Left hindlimb (tissue), 1 donor: ENCODE measurements at regions not wholly inside any gene's neighbourhood (a gene's known extent, or its start where the extent isn't known, plus 50 kb on each side); places are given as distances from the start of the nearest gene placed in this dataset.
"Not testable (repeated sequence)": the region's sequence is repeated elsewhere in the genome, so short reads cannot be mapped to it uniquely, and the experiment has no call there.

Experiments
- DNase-seq: peaks from one replicate; pipeline ENCODE4 v3.0.0-alpha.2; 2018

- DNase-seq: peak; percentile 22
These were observed 52.2 kb upstream of the GPC1 start for GRCh38 chr2:240383099-240383758.

GRCh38 chr2:240383871-240384700, 51.4 kb upstream of the GPC1 start:
- peak; percentile 27 for DNase-seq

DNA sequence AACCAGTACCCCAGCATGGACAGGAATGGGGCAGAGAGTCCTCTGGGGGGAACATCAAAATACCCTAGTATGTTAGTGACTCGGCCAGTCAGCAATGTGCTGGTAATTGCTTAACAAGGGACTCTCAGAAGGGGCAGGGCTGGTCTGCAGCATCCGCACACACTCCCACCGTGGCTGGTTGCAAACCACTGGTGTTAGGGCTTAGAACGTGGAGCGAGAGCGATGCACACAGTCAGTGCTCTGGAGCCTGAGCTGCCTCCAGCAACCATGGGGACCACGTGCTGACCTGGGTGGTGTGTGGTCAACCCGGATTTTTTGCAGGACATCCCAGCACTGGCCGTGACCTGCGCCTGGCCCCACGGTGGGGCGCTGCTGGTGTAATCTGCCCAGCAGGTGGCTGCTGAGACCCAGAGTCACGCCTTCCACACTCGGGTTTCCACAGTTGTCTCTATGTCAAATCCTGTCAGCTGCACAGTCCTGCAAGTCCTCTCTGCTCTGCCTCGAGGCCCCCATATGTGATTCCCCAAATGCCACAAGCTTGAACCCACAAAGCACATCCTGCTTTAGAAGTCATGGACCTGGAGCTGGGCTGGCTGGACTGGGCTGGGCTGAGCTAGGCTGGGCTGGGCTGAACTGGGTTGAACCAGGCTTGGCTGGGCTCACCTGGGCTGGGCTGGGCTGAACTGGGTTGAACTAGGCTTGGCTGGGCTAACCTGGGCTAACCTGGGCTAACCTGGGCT, 50.6 kb upstream of the GPC1 start:
- peak; percentile 38 for DNase-seq

DNA sequence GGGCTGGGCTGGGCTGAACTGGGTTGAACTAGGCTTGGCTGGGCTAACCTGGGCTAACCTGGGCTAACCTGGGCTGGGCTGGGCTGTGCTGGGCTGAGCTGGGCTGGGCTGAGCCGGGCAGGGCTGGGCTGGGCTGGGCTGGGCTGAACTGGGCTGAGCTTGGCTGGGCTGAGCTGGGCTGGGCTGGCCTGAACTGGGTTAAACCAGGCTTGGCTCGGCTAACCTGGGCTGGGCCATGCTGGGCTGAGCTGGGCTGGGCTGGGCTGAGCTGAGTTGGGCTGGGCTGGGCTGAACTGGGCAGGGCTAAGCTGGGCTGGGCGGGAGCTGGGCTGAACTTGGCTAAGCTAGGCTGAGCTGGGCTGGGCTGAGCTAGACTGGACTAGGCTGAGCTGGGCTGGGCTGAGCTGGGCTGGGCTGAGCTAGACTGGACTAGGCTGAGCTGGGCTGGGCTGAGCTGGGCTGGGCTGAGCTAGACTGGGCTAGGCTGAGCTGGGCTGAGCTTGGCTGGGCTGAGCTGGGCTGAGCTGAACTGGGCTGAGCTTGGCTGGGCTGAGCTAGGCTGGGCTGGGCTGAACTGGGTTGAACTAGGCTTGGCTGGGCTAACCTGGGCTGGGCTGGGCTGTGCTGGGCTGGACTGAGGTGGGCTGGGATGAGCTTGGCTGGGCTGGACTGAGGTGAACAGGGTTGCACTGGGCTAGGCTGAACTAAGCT, 49.9 kb upstream of the GPC1 start:
- not testable (repeated sequence) for DNase-seq
